AG04449 (cell line): ENCODE measurements at regions not wholly inside any gene's neighbourhood (a gene's known extent, or its start where the extent isn't known, plus 50 kb on each side); places are given as distances from the start of the nearest gene placed in this dataset.

Experiments used
- CTCF ChIA-PET: fragments of 350-600 bp; formaldehyde crosslinking; extraction: SDS; loops from one replicate; lab custom pipeline; 2021; ENCODE audit warnings: antibody characterized with exemption; lab: Yijun Ruan, JAX
- POLR2A ChIA-PET: fragments of 400-600, 350-600 bp; formaldehyde crosslinking; extraction: SDS; loops from one replicate; lab custom pipeline; 2020; ENCODE audit warnings: antibody characterized with exemption, inconsistent platforms; lab: Yijun Ruan, JAX
- DNase-seq: peaks from one replicate; pipeline ENCODE4 v3.0.0-alpha.2; 2010; ENCODE audit warnings: low read depth, low spot score
- H3K4me3 ChIP-seq: 2 replicates; pipeline ENCODE4 v1.5.1; 2011; ENCODE audit warnings: low read depth, mild to moderate bottlenecking, control low read depth, low read length
- TF ChIP-seq, protein P1 (sequence below): IDR thresholded peaks from one replicate; pipeline ENCODE4 v1.5.1; 2011; ENCODE audit warnings: mild to moderate bottlenecking, moderate library complexity, low read length, control low read depth, inconsistent platforms; ENCODE audit not compliant: insufficient read depth; ENCODE audit errors: missing control alignments

GRCh38 chr6:130625825-130626527 is 201.2 kb upstream of the SMLR1 start:
- no peak overlapping the region for H3K4me3 ChIP-seq
- CTCF ChIA-PET, result no interaction called here
- DNase-seq, result no peak
- POLR2A ChIA-PET, result interaction anchor here (0.8 kb wide), 1 partner anchor 21 kb away, joined by 3 read pairs; no protein-coding TSS in a partner anchor
- TF ChIP-seq, protein P1, sequence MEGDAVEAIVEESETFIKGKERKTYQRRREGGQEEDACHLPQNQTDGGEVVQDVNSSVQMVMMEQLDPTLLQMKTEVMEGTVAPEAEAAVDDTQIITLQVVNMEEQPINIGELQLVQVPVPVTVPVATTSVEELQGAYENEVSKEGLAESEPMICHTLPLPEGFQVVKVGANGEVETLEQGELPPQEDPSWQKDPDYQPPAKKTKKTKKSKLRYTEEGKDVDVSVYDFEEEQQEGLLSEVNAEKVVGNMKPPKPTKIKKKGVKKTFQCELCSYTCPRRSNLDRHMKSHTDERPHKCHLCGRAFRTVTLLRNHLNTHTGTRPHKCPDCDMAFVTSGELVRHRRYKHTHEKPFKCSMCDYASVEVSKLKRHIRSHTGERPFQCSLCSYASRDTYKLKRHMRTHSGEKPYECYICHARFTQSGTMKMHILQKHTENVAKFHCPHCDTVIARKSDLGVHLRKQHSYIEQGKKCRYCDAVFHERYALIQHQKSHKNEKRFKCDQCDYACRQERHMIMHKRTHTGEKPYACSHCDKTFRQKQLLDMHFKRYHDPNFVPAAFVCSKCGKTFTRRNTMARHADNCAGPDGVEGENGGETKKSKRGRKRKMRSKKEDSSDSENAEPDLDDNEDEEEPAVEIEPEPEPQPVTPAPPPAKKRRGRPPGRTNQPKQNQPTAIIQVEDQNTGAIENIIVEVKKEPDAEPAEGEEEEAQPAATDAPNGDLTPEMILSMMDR, result no peak

- TF ChIP-seq, protein P1, result no peak
- no peak overlapping the region for H3K4me3 ChIP-seq
- POLR2A ChIA-PET, result no interaction called here
- CTCF ChIA-PET, result interaction anchor here (1.5 kb wide), 1 partner anchor 69 kb away, joined by 3 read pairs; no protein-coding TSS in a partner anchor
- no peak for DNase-seq
Measured at GRCh38 chr6:130628862-130629261, 198.3 kb upstream of the SMLR1 start.

GRCh38 chr6:130629640-130630039 is 197.6 kb upstream of the SMLR1 start:
- H3K4me3 ChIP-seq, result no peak overlapping the region
- DNase-seq, result no peak
- ChIA-PET POLR2A (no interaction called here), CTCF (interaction anchor here (1.5 kb wide), 1 partner anchor 69 kb away, joined by 3 read pairs; no protein-coding TSS in a partner anchor)
- TF ChIP-seq, protein P1, result no peak

GRCh38 chr6:130632277-130632676 is 194.9 kb upstream of the SMLR1 start:
- TF ChIP-seq, protein P1, result no peak
- no peak for DNase-seq
- CTCF ChIA-PET, result interaction anchor here (0.7 kb wide), 1 partner anchor 16 kb away, joined by 3 read pairs; no protein-coding TSS in a partner anchor
- POLR2A ChIA-PET, result no interaction called here
- H3K4me3 ChIP-seq, result no peak overlapping the region

DNA sequence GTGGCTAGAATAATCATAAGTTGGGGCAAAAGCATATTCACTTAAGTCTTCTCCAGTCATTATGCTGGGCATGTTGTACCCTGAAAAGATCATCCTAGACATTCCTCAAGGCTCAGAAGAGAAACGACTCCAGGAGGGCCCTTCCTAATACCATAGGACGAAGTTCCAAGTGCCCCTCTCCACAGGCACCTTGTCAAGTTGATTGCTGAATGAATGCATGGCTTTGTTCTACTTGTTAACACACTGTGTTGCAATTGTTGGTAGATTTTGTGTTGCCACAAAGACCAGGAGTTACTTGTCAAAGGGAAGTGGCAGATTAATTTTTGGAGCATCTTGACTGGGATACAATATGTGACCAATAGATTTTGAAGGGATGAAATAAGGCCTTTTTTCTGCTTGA is 194.3 kb upstream of the SMLR1 start:
- no peak overlapping the region for H3K4me3 ChIP-seq
- CTCF ChIA-PET, result no interaction called here
- POLR2A ChIA-PET, result no interaction called here
- TF ChIP-seq, protein P1, result no peak
- DNase-seq, result no peak

GRCh38 chr6:130643361-130643760 is 183.8 kb upstream of the SMLR1 start:
- CTCF ChIA-PET, result interaction anchor here (1.0 kb wide), 1 partner anchor 37 kb away, joined by 3 read pairs; no protein-coding TSS in a partner anchor
- H3K4me3 ChIP-seq, result no peak overlapping the region
- POLR2A ChIA-PET, result no interaction called here
- TF ChIP-seq, protein P1, result no peak
- no peak for DNase-seq
